ENCODE measurements at regions not wholly inside any gene's neighbourhood (a gene's known extent, or its start where the extent isn't known, plus 50 kb on each side); places are given as distances from the start of the nearest gene placed in this dataset.

DNA sequence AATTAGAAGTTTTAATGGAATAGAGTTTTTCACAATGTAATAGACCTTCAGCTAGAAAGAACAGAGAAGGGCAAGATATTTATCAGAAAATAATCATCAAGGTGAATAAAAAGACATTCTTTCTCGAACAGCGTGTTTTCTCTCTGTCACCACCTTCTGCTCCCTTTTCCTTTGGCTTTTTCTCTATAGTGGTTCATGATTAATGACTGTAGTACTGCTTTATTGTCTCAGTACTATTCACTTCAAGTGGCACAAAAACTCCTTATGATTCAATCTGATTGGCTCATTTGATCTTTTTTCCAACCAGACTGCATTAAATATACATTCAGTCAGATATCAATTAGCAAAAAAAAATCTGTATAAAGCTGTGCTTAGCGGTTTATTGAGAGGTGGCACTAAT, 516.0 kb downstream of the OTOL1 start:
- DNase-seq (ENCODE audit: low spot score) (no peak), ATAC-seq (no peak)
- Mint-ChIP-seq H3K27ac (no peak overlapping the region), H3K36me3 (no peaks in the 10 kb centered on the region), H3K4me3 (no peak overlapping the region), H3K4me1 (peaks cover 10% of the 10 kb centered on the region), H3K9me3 (no peaks in the 10 kb centered on the region; the same call in 1 of the 2 replicates), H3K27me3 (ENCODE audit: low read depth) (no peaks in the 10 kb centered on the region)
- POLR2A ChIA-PET = no interaction called here
- CTCF ChIA-PET = no interaction called here
- TF ChIP-seq CREM (CRISPR knock-in tag; IDR thresholded peaks at IDR 0.05) (no peak), USF1 (CRISPR knock-in tag; IDR thresholded peaks at IDR 0.05) (no peak), MXD4 (CRISPR knock-in tag; IDR thresholded peaks at IDR 0.05; ENCODE audit: borderline replicate concordance) (no peak), ZNF671 (CRISPR knock-in tag; IDR thresholded peaks at IDR 0.05) (no peak), TEAD4 (CRISPR knock-in tag; IDR thresholded peaks at IDR 0.05) (no peak), NFE2L1 (CRISPR knock-in tag; IDR thresholded peaks at IDR 0.05) (no peak), RORB (CRISPR knock-in tag; IDR thresholded peaks at IDR 0.05) (no peak), GRHL2 (CRISPR knock-in tag; IDR thresholded peaks at IDR 0.05; ENCODE audit: insufficient replicate concordance, severe bottlenecking) (no peak)

DNA sequence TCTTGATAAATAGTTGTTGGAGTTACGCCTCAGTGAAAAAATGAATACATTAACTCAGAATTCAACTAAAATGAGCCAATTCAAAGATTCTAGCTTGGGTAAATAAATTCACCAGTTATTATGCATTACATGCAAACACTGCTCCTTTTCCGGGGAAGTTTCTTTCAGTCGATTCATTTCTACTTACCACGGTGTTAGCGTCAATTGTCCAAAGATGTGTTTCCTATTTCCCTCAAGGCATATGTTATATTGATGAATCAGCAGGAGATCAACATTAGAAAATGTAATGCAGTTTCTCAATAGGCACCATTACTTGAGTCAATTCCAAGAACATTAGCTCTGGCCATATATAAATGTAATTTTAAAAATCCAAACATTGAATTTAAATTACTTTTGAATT, 517.7 kb downstream of the OTOL1 start:
- no peak overlapping the region for H3K27ac Mint-ChIP-seq

More for the DNA sequence above, 517.7 kb downstream of the OTOL1 start:
- Mint-ChIP-seq H3K27me3 (ENCODE audit: low read depth) (no peaks in the 10 kb centered on the region), H3K9me3 (no peaks in the 10 kb centered on the region), H3K4me3 (no peak overlapping the region), H3K4me1 (peaks cover 10% of the 10 kb centered on the region), H3K36me3 (no peaks in the 10 kb centered on the region)
- ATAC-seq (no peak), DNase-seq (ENCODE audit: low spot score) (no peak)
- CTCF ChIA-PET = no interaction called here
- POLR2A ChIA-PET = no interaction called here
- TF ChIP-seq ZNF423 (CRISPR knock-in tag; IDR thresholded peaks at IDR 0.05) (no peak), NR2C2 (CRISPR knock-in tag; IDR thresholded peaks at IDR 0.05) (no peak), ZBTB21 (CRISPR knock-in tag; IDR thresholded peaks at IDR 0.05; ENCODE audit: borderline replicate concordance) (no peak), ZNF263 (CRISPR knock-in tag; IDR thresholded peaks at IDR 0.05; ENCODE audit: low read depth) (no peak), NFYB (CRISPR knock-in tag; conservative IDR thresholded peaks at IDR 0.05; ENCODE audit: low read depth) (no peak), ZNF138 (CRISPR knock-in tag; conservative IDR thresholded peaks at IDR 0.05) (no peak), HMGXB4 (CRISPR knock-in tag; IDR thresholded peaks at IDR 0.05) (no peak), ZNF232 (CRISPR knock-in tag; IDR thresholded peaks at IDR 0.05) (no peak), CDX4 (CRISPR knock-in tag; IDR thresholded peaks at IDR 0.05; ENCODE audit: borderline replicate concordance) (no peak), PRRX2 (CRISPR knock-in tag; IDR thresholded peaks at IDR 0.05) (no peak), NR3C1 (CRISPR knock-in tag; conservative IDR thresholded peaks at IDR 0.05; ENCODE audit: low read depth) (no peak), NFATC4 (CRISPR knock-in tag; IDR thresholded peaks at IDR 0.05) (no peak), FOXJ3 (CRISPR knock-in tag; IDR thresholded peaks at IDR 0.05; ENCODE audit: borderline replicate concordance) (no peak), TP53 (CRISPR knock-in tag; IDR thresholded peaks at IDR 0.05) (no peak), ZNF281 (CRISPR knock-in tag; IDR thresholded peaks at IDR 0.05) (no peak)
- TF ChIP-seq, protein P1, sequence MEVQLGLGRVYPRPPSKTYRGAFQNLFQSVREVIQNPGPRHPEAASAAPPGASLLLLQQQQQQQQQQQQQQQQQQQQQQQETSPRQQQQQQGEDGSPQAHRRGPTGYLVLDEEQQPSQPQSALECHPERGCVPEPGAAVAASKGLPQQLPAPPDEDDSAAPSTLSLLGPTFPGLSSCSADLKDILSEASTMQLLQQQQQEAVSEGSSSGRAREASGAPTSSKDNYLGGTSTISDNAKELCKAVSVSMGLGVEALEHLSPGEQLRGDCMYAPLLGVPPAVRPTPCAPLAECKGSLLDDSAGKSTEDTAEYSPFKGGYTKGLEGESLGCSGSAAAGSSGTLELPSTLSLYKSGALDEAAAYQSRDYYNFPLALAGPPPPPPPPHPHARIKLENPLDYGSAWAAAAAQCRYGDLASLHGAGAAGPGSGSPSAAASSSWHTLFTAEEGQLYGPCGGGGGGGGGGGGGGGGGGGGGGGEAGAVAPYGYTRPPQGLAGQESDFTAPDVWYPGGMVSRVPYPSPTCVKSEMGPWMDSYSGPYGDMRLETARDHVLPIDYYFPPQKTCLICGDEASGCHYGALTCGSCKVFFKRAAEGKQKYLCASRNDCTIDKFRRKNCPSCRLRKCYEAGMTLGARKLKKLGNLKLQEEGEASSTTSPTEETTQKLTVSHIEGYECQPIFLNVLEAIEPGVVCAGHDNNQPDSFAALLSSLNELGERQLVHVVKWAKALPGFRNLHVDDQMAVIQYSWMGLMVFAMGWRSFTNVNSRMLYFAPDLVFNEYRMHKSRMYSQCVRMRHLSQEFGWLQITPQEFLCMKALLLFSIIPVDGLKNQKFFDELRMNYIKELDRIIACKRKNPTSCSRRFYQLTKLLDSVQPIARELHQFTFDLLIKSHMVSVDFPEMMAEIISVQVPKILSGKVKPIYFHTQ (CRISPR knock-in tag; IDR thresholded peaks at IDR 0.05) = no peak
- TF ChIP-seq, protein P2, sequence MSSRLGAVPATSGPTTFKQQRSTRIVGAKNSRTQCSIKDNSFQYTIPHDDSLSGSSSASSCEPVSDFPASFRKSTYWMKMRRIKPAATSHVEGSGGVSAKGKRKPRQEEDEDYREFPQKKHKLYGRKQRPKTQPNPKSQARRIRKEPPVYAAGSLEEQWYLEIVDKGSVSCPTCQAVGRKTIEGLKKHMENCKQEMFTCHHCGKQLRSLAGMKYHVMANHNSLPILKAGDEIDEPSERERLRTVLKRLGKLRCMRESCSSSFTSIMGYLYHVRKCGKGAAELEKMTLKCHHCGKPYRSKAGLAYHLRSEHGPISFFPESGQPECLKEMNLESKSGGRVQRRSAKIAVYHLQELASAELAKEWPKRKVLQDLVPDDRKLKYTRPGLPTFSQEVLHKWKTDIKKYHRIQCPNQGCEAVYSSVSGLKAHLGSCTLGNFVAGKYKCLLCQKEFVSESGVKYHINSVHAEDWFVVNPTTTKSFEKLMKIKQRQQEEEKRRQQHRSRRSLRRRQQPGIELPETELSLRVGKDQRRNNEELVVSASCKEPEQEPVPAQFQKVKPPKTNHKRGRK (CRISPR knock-in tag; IDR thresholded peaks at IDR 0.05; ENCODE audit: borderline replicate concordance) = no peak
- TF ChIP-seq, protein P3, sequence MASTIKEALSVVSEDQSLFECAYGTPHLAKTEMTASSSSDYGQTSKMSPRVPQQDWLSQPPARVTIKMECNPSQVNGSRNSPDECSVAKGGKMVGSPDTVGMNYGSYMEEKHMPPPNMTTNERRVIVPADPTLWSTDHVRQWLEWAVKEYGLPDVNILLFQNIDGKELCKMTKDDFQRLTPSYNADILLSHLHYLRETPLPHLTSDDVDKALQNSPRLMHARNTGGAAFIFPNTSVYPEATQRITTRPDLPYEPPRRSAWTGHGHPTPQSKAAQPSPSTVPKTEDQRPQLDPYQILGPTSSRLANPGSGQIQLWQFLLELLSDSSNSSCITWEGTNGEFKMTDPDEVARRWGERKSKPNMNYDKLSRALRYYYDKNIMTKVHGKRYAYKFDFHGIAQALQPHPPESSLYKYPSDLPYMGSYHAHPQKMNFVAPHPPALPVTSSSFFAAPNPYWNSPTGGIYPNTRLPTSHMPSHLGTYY (CRISPR knock-in tag; IDR thresholded peaks at IDR 0.05) = no peak

All from WTC11 (cell line).